K562 (cell line): ENCODE measurements at regions not wholly inside any gene's neighbourhood (a gene's known extent, or its start where the extent isn't known, plus 50 kb on each side); places are given as distances from the start of the nearest gene placed in this dataset.
A peak's percentile ranks its signal among the peaks of the same experiment; 100 is the strongest.

Source experiments
- ATAC-seq: fragments of 200-7000 bp; cut with Tn5 transposase; 3 replicates; pipeline ENCODE4 v1.9.1; 2020; ENCODE audit warnings: moderate library complexity
- BruUV-seq: library from RNA; stranded (reverse); fragments of 400-500 nt; replicated peaks from 2 replicates; lab custom pipeline; 2021; lab: Mats Ljungman, UMichigan
- CTCF ChIA-PET: fragments of 300-600 bp; formaldehyde crosslinking; extraction: SDS; loops from one replicate; lab custom pipeline; 2021; ENCODE audit warnings: low intra/inter-chr PET ratio; lab: Yijun Ruan, JAX
- POLR2A ChIA-PET: fragments of 300-600, 350-650 bp; sonication (Branson Sonifier 250); formaldehyde crosslinking; extraction: SDS; loops from one replicate; lab custom pipeline; 2021; ENCODE audit warnings: antibody characterized with exemption, inconsistent platforms; lab: Yijun Ruan, JAX
- DNase-seq, 4 experiments: peaks; one replicate each; pipeline versions ENCODE4 v3.0.0 to v3.0.0-alpha.2; 2011 to 2018; ENCODE audit warnings: low spot score in 3 of 4, mixed read lengths in 3 of 4; ENCODE audit errors: extremely low read depth in 1 of 4
- FAIRE-seq: peaks from 2 replicates; lab custom pipeline; 2011; peaks lifted over from hg19 to GRCh38; lab: Jason Lieb, UNC
- H2AFZ ChIP-seq: 2 replicates; pipeline ENCODE4 v1.6.0; 2011; ENCODE audit warnings: low read depth, low read length, control low read depth, inconsistent platforms
- H3K27ac ChIP-seq: fragments of 200-600 bp; 3 replicates; pipeline ENCODE4 v1.8.0; 2011; ENCODE audit warnings: low read depth, mild to moderate bottlenecking, control low read depth, inconsistent platforms, low read length, moderate library complexity, mixed read lengths; ENCODE audit errors: extremely low read depth
- H3K27me3 ChIP-seq, 2 experiments: fragments of 300-600 bp in 1 of 2; 2 replicates in 1 of 2; 3 replicates in 1 of 2; pipeline versions ENCODE4 v1.6.0 to v1.8.0; 2011; ENCODE audit warnings: inconsistent platforms in 2 of 2, low read length in 2 of 2, mild to moderate bottlenecking in 1 of 2, mixed read lengths in 1 of 2, moderate library complexity in 1 of 2; ENCODE audit not compliant: control insufficient read depth in 2 of 2, insufficient read depth in 2 of 2
- H3K36me3 ChIP-seq: fragments of 300-600 bp; 3 replicates; pipeline ENCODE4 v1.8.0; 2011; ENCODE audit warnings: mild to moderate bottlenecking, low read length, inconsistent platforms; ENCODE audit not compliant: control insufficient read depth, insufficient read depth
- H3K4me1 ChIP-seq, 2 experiments: fragments of 200-600 bp in 1 of 2; replicated peaks in 1 of 2; 2 replicates in 1 of 2; 3 replicates in 1 of 2; pipeline versions ENCODE4 v1.5.1 to v1.8.0; 2011; ENCODE audit warnings: inconsistent platforms in 2 of 2, low read length in 2 of 2, mild to moderate bottlenecking in 1 of 2, mixed read lengths in 1 of 2, moderate library complexity in 1 of 2; ENCODE audit not compliant: control insufficient read depth in 2 of 2, insufficient read depth in 2 of 2
- H3K4me2 ChIP-seq: 2 replicates; pipeline ENCODE4 v1.6.1; 2011; ENCODE audit warnings: low read length, control low read depth, inconsistent platforms, mixed read lengths; ENCODE audit not compliant: insufficient read depth
- H3K4me3 ChIP-seq: fragments of 200-600 bp; sonication (generic), shearing (Covaris generic); 2 replicates; pipeline ENCODE4 v1.5.1; 2016; ENCODE audit warnings: control low read depth, inconsistent platforms
- H3K79me2 ChIP-seq: fragments of 200-600 bp; 3 replicates; pipeline ENCODE4 v1.8.0; 2011; ENCODE audit warnings: low read length, inconsistent platforms; ENCODE audit not compliant: control insufficient read depth, insufficient read depth
- H3K9ac ChIP-seq, 2 experiments: 2 replicates each; pipeline versions ENCODE4 v1.6.0 to v1.6.1; 2011; ENCODE audit warnings: low read depth in 2 of 2, low read length in 2 of 2, control low read depth in 1 of 2, inconsistent platforms in 1 of 2, mild to moderate bottlenecking in 1 of 2, mixed read lengths in 1 of 2; ENCODE audit not compliant: insufficient read depth in 1 of 2
- H3K9me1 ChIP-seq: one replicate; pipeline ENCODE4 v1.6.0; 2011; ENCODE audit warnings: inconsistent platforms, mild to moderate bottlenecking, low read length, moderate library complexity; ENCODE audit not compliant: control insufficient read depth, insufficient read depth
- H3K9me3 ChIP-seq: replicated peaks from 2 replicates; pipeline ENCODE4 v1.5.1; 2011; ENCODE audit warnings: low read depth, low read length, inconsistent platforms; ENCODE audit not compliant: control insufficient read depth, insufficient read depth
- H4K20me1 ChIP-seq: replicated peaks from 2 replicates; pipeline ENCODE4 v1.6.1; 2011; ENCODE audit warnings: low read length, inconsistent platforms, mixed read lengths; ENCODE audit not compliant: control insufficient read depth, insufficient read depth
- AFF1 ChIP-seq, 2 experiments: fragments of 450-650 bp; IDR thresholded peaks; 2 replicates each; pipeline ENCODE4 v1.6.1; 2018; ENCODE audit warnings: mild to moderate bottlenecking in 2 of 2, low read depth in 1 of 2; ENCODE audit not compliant: partially characterized antibody in 2 of 2
- CEBPB ChIP-seq: fragments of 450-650 bp; IDR thresholded peaks from 2 replicates; pipeline ENCODE4 v1.6.1; 2016; ENCODE audit warnings: missing genetic modification characterization, missing compliant biosample characterization
- ETV1 ChIP-seq: fragments of 450-650 bp; conservative IDR thresholded peaks from 2 replicates; pipeline ENCODE4 v1.6.1; 2016; ENCODE audit warnings: missing genetic modification characterization, control low read depth, low read depth, missing compliant biosample characterization
- GABPA ChIP-seq: fragments of 200-800 bp; sonication (Bioruptor generic); conservative IDR thresholded peaks from 2 replicates; pipeline ENCODE4 v1.6.1; 2016; ENCODE audit warnings: low read depth, missing genetic modification characterization, missing compliant biosample characterization
- KDM1A ChIP-seq, 2 experiments: fragments of 450-650 bp; IDR thresholded peaks; 2 replicates each; pipeline ENCODE4 v1.6.1; 2016; ENCODE audit warnings: mild to moderate bottlenecking in 2 of 2
- KHSRP ChIP-seq: fragments of 450-650 bp; IDR thresholded peaks from 2 replicates; pipeline ENCODE4 v1.6.1; 2017
- PHB2 ChIP-seq: fragments of 450-650 bp; IDR thresholded peaks from 2 replicates; pipeline ENCODE4 v1.6.1; 2017; ENCODE audit warnings: low read depth
- WGBS: fragments of 100-300 bp; shearing (Covaris generic); methylation state at CpG from one replicate; pipeline ENCODE4 v1.1.6; 2016; ENCODE audit warnings: low coverage, mixed read lengths; ENCODE audit not compliant: insufficient coverage; ENCODE audit errors: missing lambda C conversion rate; 5-methylcytosine and 5-hydroxymethylcytosine counted together
- in situ Hi-C: fragments of 300-500 bp; cut with MboI; formaldehyde crosslinking; loops from 4 replicates; pipeline ENCODE4 v1.15.0; 2018; ENCODE audit warnings: inconsistent platforms, mixed read lengths
- intact Hi-C: fragments of 100-400 bp; cut with micrococcal nuclease; formaldehyde crosslinking; loops from 2 replicates; pipeline ENCODE4 v1.14.2; 2022

DNA sequence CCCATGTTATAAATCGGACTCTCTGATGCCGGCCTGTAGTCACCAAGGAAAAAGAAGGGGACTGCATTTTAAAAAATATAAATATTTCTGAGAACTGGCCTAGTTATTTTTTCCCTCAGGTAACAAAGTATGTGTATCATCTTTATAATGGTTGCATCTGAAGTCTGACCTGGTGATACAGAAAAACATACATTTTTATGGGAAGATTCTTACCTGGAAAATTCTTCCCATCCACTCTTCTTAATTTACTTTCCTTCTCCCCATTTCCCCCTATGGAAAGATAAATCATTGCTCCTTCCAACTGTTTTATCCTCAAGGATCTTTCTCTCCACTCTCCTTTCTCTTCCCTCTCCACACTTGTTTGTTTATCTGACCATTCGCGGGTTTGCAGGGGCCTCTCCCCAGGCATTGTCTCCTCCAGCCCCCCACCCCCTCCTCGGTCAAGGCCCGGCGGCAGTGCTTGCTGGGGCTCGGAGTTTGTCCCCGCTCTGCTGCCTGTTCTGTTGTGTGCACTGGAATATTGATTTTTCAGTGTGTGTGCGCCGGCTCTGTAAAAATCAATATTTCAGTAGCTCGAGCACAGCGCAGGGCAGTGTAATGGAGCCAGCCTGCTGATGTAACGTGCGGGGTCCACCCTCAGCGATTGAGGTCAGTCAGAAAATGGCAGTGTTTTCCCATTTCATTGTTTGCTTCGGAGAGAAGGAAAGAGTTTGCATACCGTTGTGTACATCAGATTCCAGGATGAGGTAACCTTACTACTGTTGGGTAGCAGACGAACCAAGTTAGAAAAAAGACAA is 199.5 kb upstream of the NFE2L3 start (continued):
- TF ChIP-seq AFF1 (IDR thresholded peaks at IDR 0.05; ENCODE audit: low read depth in 1 of 2, partially characterized antibody in 2 of 2) (no peak), CEBPB (no peak), KHSRP (no peak), KDM1A (IDR thresholded peaks at IDR 0.05) (no peak)

DNA sequence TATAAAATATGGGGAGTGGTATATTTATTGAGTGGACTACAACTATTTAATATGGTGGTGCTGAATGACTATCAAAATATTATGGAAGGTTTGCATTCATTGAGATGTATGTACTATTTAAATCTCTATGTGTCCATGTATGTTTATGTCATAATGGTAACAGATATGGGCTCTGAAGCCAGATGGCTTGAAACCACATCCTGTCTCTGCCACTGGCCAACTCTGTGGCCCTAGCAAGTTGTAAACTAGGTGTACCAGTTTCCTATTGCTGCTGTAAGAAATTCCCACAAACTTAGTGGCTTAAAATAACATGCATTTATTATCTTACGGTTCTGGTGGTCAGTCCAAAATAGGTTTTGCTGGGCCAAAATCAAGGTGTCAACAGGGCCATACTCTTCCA is 198.1 kb upstream of the NFE2L3 start:
- FAIRE-seq (no peak), ATAC-seq (no peak), DNase-seq (no peak)
- no peaks in the 10 kb centered on the region for H3K9me3 ChIP-seq
- 53% methylated on average over 1 of the region's 1 CpG for WGBS
- no peak overlapping the region for H3K4me2 ChIP-seq
- H3K36me3 ChIP-seq: peaks cover 7% of the 10 kb centered on the region; the same call in 1 of the 3 replicates
- peak; percentile 50 for TF ChIP-seq GABPA (tag)
- no peak for TF ChIP-seq PHB2
- TF ChIP-seq ETV1 (tag): 0 out of 2 replicates have a peak, but pooled peaks have one; percentile 12
- no peaks in the 10 kb centered on the region for H3K9me1 ChIP-seq
- CTCF ChIA-PET: no interaction called here
- peaks cover 4 to 5% of the 10 kb centered on the region in 2 experiments; a peak in 2 of 5 replicates for H3K27me3 ChIP-seq
- intact Hi-C loops: no loop called here
- H3K79me2 ChIP-seq: peaks cover 19% of the 10 kb centered on the region
- no peaks in the 10 kb centered on the region for H4K20me1 ChIP-seq
- no peak overlapping the region for H2AFZ ChIP-seq
- no peak overlapping the region for H3K4me3 ChIP-seq
- no peak overlapping the region for H3K9ac ChIP-seq
- in situ Hi-C loops: no loop called here
- POLR2A ChIA-PET: interaction anchor here (0.7 kb wide), 1 partner anchor 728 kb away, joined by 3 read pairs; no protein-coding TSS in a partner anchor
- peaks cover 13 to 20% of the 10 kb centered on the region in 2 experiments for H3K4me1 ChIP-seq
- H3K27ac ChIP-seq: no peak overlapping the region
- BruUV-seq: no TSS peak
